GM21360 (cell line): ENCODE measurements at regions not wholly inside any gene's neighbourhood (a gene's known extent, or its start where the extent isn't known, plus 50 kb on each side); places are given as distances from the start of the nearest gene placed in this dataset.

ENCODE experiments used
- ATAC-seq: cut with Tn5 transposase; IDR thresholded peaks from one replicate; pipeline ENCODE4 v1.9.1; 2021; ENCODE audit warnings: mild to moderate bottlenecking, moderate library complexity; ENCODE audit not compliant: unreplicated experiment

DNA sequence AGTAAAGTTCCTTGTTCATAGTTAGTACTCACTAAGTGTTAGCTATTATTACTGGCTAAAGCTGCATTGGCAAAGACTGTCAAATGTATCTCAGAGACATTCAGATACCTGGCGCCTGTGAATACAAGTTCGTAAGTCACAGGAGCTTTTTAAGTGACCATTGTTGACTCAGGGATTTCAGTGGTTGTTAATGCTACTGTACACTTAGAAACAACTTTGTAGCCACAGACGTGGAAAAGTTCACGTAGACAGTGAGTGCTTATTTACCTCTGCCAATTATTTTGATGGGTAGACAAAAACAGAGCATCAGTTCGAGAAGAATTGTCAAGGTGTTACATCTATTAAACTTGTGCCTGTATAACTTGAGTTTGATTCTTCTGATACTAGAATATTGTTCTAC is 59.1 kb upstream of the RRP15 start:
- ATAC-seq: no peak
